AG09309 (cell line): ENCODE measurements at regions not wholly inside any gene's neighbourhood (a gene's known extent, or its start where the extent isn't known, plus 50 kb on each side); places are given as distances from the start of the nearest gene placed in this dataset.

ENCODE experiments used
- DNase-seq: peaks from one replicate; pipeline ENCODE4 v3.0.0-alpha.2; 2010; ENCODE audit warnings: low read depth
- H3K4me3 ChIP-seq: 2 replicates; pipeline ENCODE4 v1.5.1; 2011; ENCODE audit warnings: mild to moderate bottlenecking, low read depth, low read length, moderate library complexity; ENCODE audit not compliant: control insufficient read depth
- CTCF ChIP-seq: IDR thresholded peaks from 2 replicates; pipeline ENCODE4 v1.5.1; 2011; ENCODE audit warnings: mild to moderate bottlenecking, low read depth, low read length, inconsistent platforms; ENCODE audit not compliant: insufficient read depth, control insufficient read depth; ENCODE audit errors: missing control alignments

DNA sequence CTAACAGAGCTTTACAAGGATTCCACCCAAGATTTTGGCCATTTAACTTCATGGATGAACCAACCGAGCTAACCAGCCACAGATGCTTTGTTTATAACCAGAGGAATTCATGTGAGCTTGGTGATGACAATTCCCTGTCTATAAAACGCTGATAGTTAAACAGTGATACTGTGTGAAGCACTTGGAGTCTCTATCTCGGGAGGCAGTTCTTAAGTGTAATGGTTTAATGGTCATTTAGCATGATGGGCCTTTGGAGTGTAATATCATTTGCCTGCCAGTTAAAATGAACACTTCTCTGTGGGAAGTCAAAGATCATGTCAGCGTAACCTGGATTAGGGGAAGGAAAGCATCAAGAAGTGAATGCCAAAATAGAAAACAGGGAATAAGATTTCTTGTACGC, 368.6 kb upstream of the THRB start:
- no peak for TF ChIP-seq CTCF
- no peak for DNase-seq

DNA sequence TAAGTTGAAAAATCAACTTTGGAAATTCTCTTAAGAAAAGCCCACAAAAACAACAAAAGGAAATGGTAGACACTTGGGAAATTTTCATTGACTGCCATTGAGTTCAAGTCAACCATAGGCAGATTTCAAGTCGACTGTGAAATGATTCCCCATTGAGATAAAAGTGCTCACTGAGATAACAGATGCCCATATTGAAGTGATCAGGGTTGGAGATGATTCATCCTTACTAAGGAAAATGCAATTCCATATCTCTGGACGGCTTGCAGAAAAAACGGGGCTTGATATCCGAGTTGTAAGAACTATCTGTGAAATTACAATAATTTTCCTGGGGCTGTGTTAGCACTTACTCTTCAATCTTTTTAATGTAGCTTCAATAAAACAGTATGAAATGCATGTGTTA, 373.1 kb upstream of the THRB start:
- DNase-seq = no peak
- TF ChIP-seq CTCF = no peak
- H3K4me3 ChIP-seq = no peak overlapping the region

More for the DNA sequence above, 368.6 kb upstream of the THRB start:
- H3K4me3 ChIP-seq = no peak overlapping the region

- TF ChIP-seq CTCF = no peak
- DNase-seq = no peak
- no peak overlapping the region for H3K4me3 ChIP-seq
These were observed 386.6 kb upstream of the THRB start for GRCh38 chr3:24881239-24881638.

- TF ChIP-seq CTCF = no peak
- no peak overlapping the region for H3K4me3 ChIP-seq
- DNase-seq = no peak
These were observed 391.9 kb upstream of the THRB start for GRCh38 chr3:24886501-24886900.

GRCh38 chr3:24890012-24890411, 395.4 kb upstream of the THRB start:
- no peak for DNase-seq
- no peak for TF ChIP-seq CTCF
- no peak overlapping the region for H3K4me3 ChIP-seq

DNA sequence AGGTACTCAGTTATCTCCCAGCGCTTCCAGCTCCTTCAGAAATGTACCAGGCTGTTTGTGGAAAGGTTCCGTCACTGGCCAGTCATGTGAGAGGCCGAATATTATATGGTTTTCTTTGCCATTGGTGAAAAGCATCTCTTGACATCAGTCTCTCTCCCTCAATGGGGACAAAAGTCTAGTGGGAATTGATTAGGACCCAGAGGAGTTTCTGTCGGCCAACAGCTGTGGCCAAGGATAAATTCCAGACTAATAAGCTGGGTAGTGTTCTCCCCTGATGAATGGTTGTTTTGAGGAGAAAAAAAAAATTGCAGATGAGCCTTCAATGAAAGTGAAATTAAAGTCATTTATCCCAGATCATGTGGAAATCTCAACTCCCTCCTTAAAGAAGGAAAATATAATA, 404.7 kb upstream of the THRB start:
- H3K4me3 ChIP-seq = no peak overlapping the region
- DNase-seq = no peak
- no peak for TF ChIP-seq CTCF
